ENCODE measurements at regions not wholly inside any gene's neighbourhood (a gene's known extent, or its start where the extent isn't known, plus 50 kb on each side); places are given as distances from the start of the nearest gene placed in this dataset.

- H3K27me3 ChIP-seq (ENCODE audit: control insufficient read depth, insufficient read depth, low read length) = no peaks in the 10 kb centered on the region
- H3K36me3 ChIP-seq (ENCODE audit: control insufficient read depth, low read depth, low read length) = no peaks in the 10 kb centered on the region
- no peaks in the 10 kb centered on the region for H3K4me1 ChIP-seq (ENCODE audit: control insufficient read depth, low read depth, low read length)
- no peak overlapping the region for H3K9ac ChIP-seq (ENCODE audit: low read length)
- no peaks in the 10 kb centered on the region for H3K9me3 ChIP-seq (ENCODE audit: control insufficient read depth, low read depth, low read length)
- H3K4me3 ChIP-seq (ENCODE audit: low read length) = no peak overlapping the region
- no peak overlapping the region for H3K27ac ChIP-seq (ENCODE audit: low read length)
Measured at GRCh38 chr7:19488056-19488455, 220.8 kb downstream of the POLR1F start.

GRCh38 chr7:19482628-19483027 lies 226.2 kb downstream of the POLR1F start:
- Histone ChIP-seq H3K9me3 (ENCODE audit: control insufficient read depth, low read depth, low read length) (peaks cover 6% of the 10 kb centered on the region), H3K27me3 (ENCODE audit: control insufficient read depth, insufficient read depth, low read length) (no peaks in the 10 kb centered on the region), H3K36me3 (ENCODE audit: control insufficient read depth, low read depth, low read length) (no peaks in the 10 kb centered on the region), H3K27ac (ENCODE audit: low read length) (no peak overlapping the region), H3K4me1 (ENCODE audit: control insufficient read depth, low read depth, low read length) (no peaks in the 10 kb centered on the region), H3K4me3 (ENCODE audit: low read length) (no peak overlapping the region), H3K9ac (ENCODE audit: low read length) (no peak overlapping the region)

- Histone ChIP-seq H3K4me1 (ENCODE audit: control insufficient read depth, low read depth, low read length) (no peaks in the 10 kb centered on the region), H3K4me3 (ENCODE audit: low read length) (no peak overlapping the region), H3K27ac (ENCODE audit: low read length) (no peak overlapping the region), H3K9ac (ENCODE audit: low read length) (no peak overlapping the region), H3K36me3 (ENCODE audit: control insufficient read depth, low read depth, low read length) (no peaks in the 10 kb centered on the region), H3K27me3 (ENCODE audit: control insufficient read depth, insufficient read depth, low read length) (no peaks in the 10 kb centered on the region), H3K9me3 (ENCODE audit: control insufficient read depth, low read depth, low read length) (peaks cover 6% of the 10 kb centered on the region)
Measured at GRCh38 chr7:19480383-19480782, 228.5 kb downstream of the POLR1F start.

GRCh38 chr7:19470031-19470430 lies 238.8 kb downstream of the POLR1F start:
- Histone ChIP-seq H3K36me3 (ENCODE audit: control insufficient read depth, low read depth, low read length) (no peaks in the 10 kb centered on the region), H3K27ac (ENCODE audit: low read length) (no peak overlapping the region), H3K4me3 (ENCODE audit: low read length) (no peak overlapping the region)

GRCh38 chr7:19465861-19466260 lies 243.0 kb downstream of the POLR1F start:
- Histone ChIP-seq H3K9me3 (ENCODE audit: control insufficient read depth, low read depth, low read length) (no peaks in the 10 kb centered on the region), H3K9ac (ENCODE audit: low read length) (no peak overlapping the region), H3K27me3 (ENCODE audit: control insufficient read depth, insufficient read depth, low read length) (no peaks in the 10 kb centered on the region), H3K36me3 (ENCODE audit: control insufficient read depth, low read depth, low read length) (no peaks in the 10 kb centered on the region), H3K27ac (ENCODE audit: low read length) (no peak overlapping the region), H3K4me3 (ENCODE audit: low read length) (no peak overlapping the region), H3K4me1 (ENCODE audit: control insufficient read depth, low read depth, low read length) (no peaks in the 10 kb centered on the region)

More at GRCh38 chr7:19470031-19470430, 238.8 kb downstream of the POLR1F start:
- no peaks in the 10 kb centered on the region for H3K27me3 ChIP-seq (ENCODE audit: control insufficient read depth, insufficient read depth, low read length)
- H3K9me3 ChIP-seq (ENCODE audit: control insufficient read depth, low read depth, low read length) = no peaks in the 10 kb centered on the region
- no peak overlapping the region for H3K9ac ChIP-seq (ENCODE audit: low read length)
- H3K4me1 ChIP-seq (ENCODE audit: control insufficient read depth, low read depth, low read length) = no peaks in the 10 kb centered on the region

GRCh38 chr7:19464751-19465150 lies 244.1 kb downstream of the POLR1F start:
- H3K9ac ChIP-seq (ENCODE audit: low read length) = no peak overlapping the region
- no peaks in the 10 kb centered on the region for H3K27me3 ChIP-seq (ENCODE audit: control insufficient read depth, insufficient read depth, low read length)
- no peaks in the 10 kb centered on the region for H3K9me3 ChIP-seq (ENCODE audit: control insufficient read depth, low read depth, low read length)
- H3K4me1 ChIP-seq (ENCODE audit: control insufficient read depth, low read depth, low read length) = no peaks in the 10 kb centered on the region
- H3K4me3 ChIP-seq (ENCODE audit: low read length) = no peak overlapping the region
- no peak overlapping the region for H3K27ac ChIP-seq (ENCODE audit: low read length)
- H3K36me3 ChIP-seq (ENCODE audit: control insufficient read depth, low read depth, low read length) = no peaks in the 10 kb centered on the region

- Histone ChIP-seq H3K27me3 (ENCODE audit: control insufficient read depth, insufficient read depth, low read length) (no peaks in the 10 kb centered on the region), H3K4me1 (ENCODE audit: control insufficient read depth, low read depth, low read length) (no peaks in the 10 kb centered on the region)
Measured at GRCh38 chr7:19464241-19464640, 244.6 kb downstream of the POLR1F start.

GRCh38 chr7:19463581-19463980 lies 245.3 kb downstream of the POLR1F start:
- no peak overlapping the region for H3K9ac ChIP-seq (ENCODE audit: low read length)
- no peak overlapping the region for H3K27ac ChIP-seq (ENCODE audit: low read length)
- H3K36me3 ChIP-seq (ENCODE audit: control insufficient read depth, low read depth, low read length) = no peaks in the 10 kb centered on the region
- H3K4me1 ChIP-seq (ENCODE audit: control insufficient read depth, low read depth, low read length) = no peaks in the 10 kb centered on the region
- H3K27me3 ChIP-seq (ENCODE audit: control insufficient read depth, insufficient read depth, low read length) = no peaks in the 10 kb centered on the region
- H3K9me3 ChIP-seq (ENCODE audit: control insufficient read depth, low read depth, low read length) = no peaks in the 10 kb centered on the region
- no peak overlapping the region for H3K4me3 ChIP-seq (ENCODE audit: low read length)

More at GRCh38 chr7:19464241-19464640, 244.6 kb downstream of the POLR1F start:
- no peak overlapping the region for H3K27ac ChIP-seq (ENCODE audit: low read length)
- H3K9ac ChIP-seq (ENCODE audit: low read length) = no peak overlapping the region
- no peak overlapping the region for H3K4me3 ChIP-seq (ENCODE audit: low read length)
- H3K9me3 ChIP-seq (ENCODE audit: control insufficient read depth, low read depth, low read length) = no peaks in the 10 kb centered on the region
- no peaks in the 10 kb centered on the region for H3K36me3 ChIP-seq (ENCODE audit: control insufficient read depth, low read depth, low read length)

GRCh38 chr7:19455623-19456022 lies 253.2 kb downstream of the POLR1F start:
- H3K27ac ChIP-seq (ENCODE audit: low read length) = no peak overlapping the region
- no peaks in the 10 kb centered on the region for H3K4me1 ChIP-seq (ENCODE audit: control insufficient read depth, low read depth, low read length)
- no peak overlapping the region for H3K9ac ChIP-seq (ENCODE audit: low read length)
- H3K27me3 ChIP-seq (ENCODE audit: control insufficient read depth, insufficient read depth, low read length) = no peaks in the 10 kb centered on the region
- no peaks in the 10 kb centered on the region for H3K9me3 ChIP-seq (ENCODE audit: control insufficient read depth, low read depth, low read length)
- no peaks in the 10 kb centered on the region for H3K36me3 ChIP-seq (ENCODE audit: control insufficient read depth, low read depth, low read length)
- no peak overlapping the region for H3K4me3 ChIP-seq (ENCODE audit: low read length)

- no peak overlapping the region for H3K9ac ChIP-seq (ENCODE audit: low read length)
- H3K9me3 ChIP-seq (ENCODE audit: control insufficient read depth, low read depth, low read length) = no peaks in the 10 kb centered on the region
- no peaks in the 10 kb centered on the region for H3K4me1 ChIP-seq (ENCODE audit: control insufficient read depth, low read depth, low read length)
- H3K27me3 ChIP-seq (ENCODE audit: control insufficient read depth, insufficient read depth, low read length) = no peaks in the 10 kb centered on the region
- no peaks in the 10 kb centered on the region for H3K36me3 ChIP-seq (ENCODE audit: control insufficient read depth, low read depth, low read length)
- H3K27ac ChIP-seq (ENCODE audit: low read length) = no peak overlapping the region
- no peak overlapping the region for H3K4me3 ChIP-seq (ENCODE audit: low read length)
Measured at GRCh38 chr7:19448091-19448490, 260.7 kb downstream of the POLR1F start.

GRCh38 chr7:19442016-19442785 lies 266.6 kb downstream of the POLR1F start:
- no peaks in the 10 kb centered on the region for H3K27me3 ChIP-seq (ENCODE audit: control insufficient read depth, insufficient read depth, low read length)
- no peak overlapping the region for H3K4me3 ChIP-seq (ENCODE audit: low read length)
- H3K36me3 ChIP-seq (ENCODE audit: control insufficient read depth, low read depth, low read length) = no peaks in the 10 kb centered on the region
- no peak overlapping the region for H3K27ac ChIP-seq (ENCODE audit: low read length)
- peaks cover 6% of the 10 kb centered on the region for H3K4me1 ChIP-seq (ENCODE audit: control insufficient read depth, low read depth, low read length)
- no peak overlapping the region for H3K9ac ChIP-seq (ENCODE audit: low read length)
- H3K9me3 ChIP-seq (ENCODE audit: control insufficient read depth, low read depth, low read length) = no peaks in the 10 kb centered on the region

- H3K4me1 ChIP-seq (ENCODE audit: control insufficient read depth, low read depth, low read length) = peaks cover 6% of the 10 kb centered on the region
- no peak overlapping the region for H3K9ac ChIP-seq (ENCODE audit: low read length)
- no peaks in the 10 kb centered on the region for H3K27me3 ChIP-seq (ENCODE audit: control insufficient read depth, insufficient read depth, low read length)
- no peaks in the 10 kb centered on the region for H3K9me3 ChIP-seq (ENCODE audit: control insufficient read depth, low read depth, low read length)
- H3K36me3 ChIP-seq (ENCODE audit: control insufficient read depth, low read depth, low read length) = no peaks in the 10 kb centered on the region
- H3K27ac ChIP-seq (ENCODE audit: low read length) = no peak overlapping the region
- H3K4me3 ChIP-seq (ENCODE audit: low read length) = no peak overlapping the region
Measured at GRCh38 chr7:19439517-19439916, 269.3 kb downstream of the POLR1F start.

Data from iPS-18a (cell line).